ENCODE measurements at regions not wholly inside any gene's neighbourhood (a gene's known extent, or its start where the extent isn't known, plus 50 kb on each side); places are given as distances from the start of the nearest gene placed in this dataset.

- H3K36me3 ChIP-seq (ENCODE audit: low read depth): no peaks in the 10 kb centered on the region
- H3K27me3 ChIP-seq (replicated peaks; ENCODE audit: insufficient read depth): peaks cover 43% of the 10 kb centered on the region
- H3K9me2 ChIP-seq (ENCODE audit: insufficient read depth): no peaks in the 10 kb centered on the region
- no peaks in the 10 kb centered on the region for H3K9me3 ChIP-seq (ENCODE audit: low read depth)
- no peak overlapping the region for H3K9ac ChIP-seq
- no peak overlapping the region for H3K4me2 ChIP-seq (ENCODE audit: unreplicated experiment)
- H3F3A ChIP-seq (ENCODE audit: insufficient read depth): no peaks in the 10 kb centered on the region
- no peak overlapping the region for H3K27ac ChIP-seq
- no peaks in the 10 kb centered on the region for H3K79me2 ChIP-seq (ENCODE audit: insufficient read depth)
- in situ Hi-C loops (cut with MboI): no loop called here
- 29 to 31% methylated on average over 14 of the region's 14 CpGs for WGBS, 2 experiments (ENCODE audit: low coverage in 1 of 2, low lambda C conversion rate in 2 of 2, missing lambda C conversion rate in 2 of 2)
- H3K4me1 ChIP-seq (ENCODE audit: insufficient read depth): no peaks in the 10 kb centered on the region
- H2AFZ ChIP-seq: no peak overlapping the region
- H3K4me3 ChIP-seq: no peak overlapping the region
- DNase-seq: no peak
- H4K20me1 ChIP-seq (ENCODE audit: insufficient read depth): no peaks in the 10 kb centered on the region
- TF ChIP-seq EZH2 (IDR thresholded peaks at IDR 0.05; ENCODE audit: insufficient read depth, poor library complexity, severe bottlenecking): no peak
- TF ChIP-seq EZH2phosphoT487 (IDR thresholded peaks at IDR 0.05; ENCODE audit: insufficient read depth, low read depth): no peak
These were observed 83.5 kb upstream of the GPC1 start for GRCh38 chr2:240351826-240352426.

- no peaks in the 10 kb centered on the region for H3K4me1 ChIP-seq (ENCODE audit: insufficient read depth)
- no peaks in the 10 kb centered on the region for H3K9me2 ChIP-seq (ENCODE audit: insufficient read depth)
- in situ Hi-C loops (cut with MboI): no loop called here
- no peaks in the 10 kb centered on the region for H3K9me3 ChIP-seq (ENCODE audit: low read depth)
- peaks cover 36% of the 10 kb centered on the region for H3K27me3 ChIP-seq (replicated peaks; ENCODE audit: insufficient read depth)
- TF ChIP-seq EZH2phosphoT487 (IDR thresholded peaks at IDR 0.05; ENCODE audit: insufficient read depth, low read depth): no peak
- TF ChIP-seq EZH2 (IDR thresholded peaks at IDR 0.05; ENCODE audit: insufficient read depth, poor library complexity, severe bottlenecking): no peak
- no peak overlapping the region for H3K4me2 ChIP-seq (ENCODE audit: unreplicated experiment)
- no peak for DNase-seq
- no peaks in the 10 kb centered on the region for H3K36me3 ChIP-seq (ENCODE audit: low read depth)
- H3K27ac ChIP-seq: no peak overlapping the region
- H4K20me1 ChIP-seq (ENCODE audit: insufficient read depth): no peaks in the 10 kb centered on the region
- H3K4me3 ChIP-seq: no peak overlapping the region
- H2AFZ ChIP-seq: no peak overlapping the region
- WGBS, 2 experiments (ENCODE audit: low coverage in 1 of 2, low lambda C conversion rate in 2 of 2, missing lambda C conversion rate in 2 of 2): 81 to 87% methylated on average over 13 to 18 of the region's 18 CpGs
- H3K9ac ChIP-seq: no peak overlapping the region
- H3K79me2 ChIP-seq (ENCODE audit: insufficient read depth): no peaks in the 10 kb centered on the region
- no peaks in the 10 kb centered on the region for H3F3A ChIP-seq (ENCODE audit: insufficient read depth)
These were observed 82.2 kb upstream of the GPC1 start for GRCh38 chr2:240353086-240353798.

DNA sequence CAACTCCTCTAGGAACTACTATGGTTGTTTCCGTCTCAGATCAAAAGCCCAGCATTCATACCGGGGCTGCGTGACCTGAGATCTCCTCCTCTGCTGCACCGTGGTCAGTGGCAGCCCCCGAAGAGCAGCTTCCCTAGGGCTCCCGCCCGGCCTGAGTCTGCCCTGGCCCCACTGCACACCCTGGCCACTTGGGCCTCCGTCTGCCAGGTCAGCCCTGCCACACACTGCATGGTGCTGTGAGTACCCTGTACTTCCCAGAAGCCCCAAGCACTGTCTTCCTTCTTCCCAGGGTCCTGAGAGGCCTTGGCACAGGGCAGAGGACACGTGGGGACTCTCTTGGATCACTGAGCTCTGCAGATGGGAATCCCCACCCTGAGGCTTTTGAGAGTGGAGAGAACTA is 81.5 kb upstream of the GPC1 start:
- Histone ChIP-seq H3F3A (ENCODE audit: insufficient read depth) (no peaks in the 10 kb centered on the region), H2AFZ (no peak overlapping the region), H3K9ac (no peak overlapping the region), H3K27me3 (replicated peaks; ENCODE audit: insufficient read depth) (peaks cover 31% of the 10 kb centered on the region), H3K9me3 (ENCODE audit: low read depth) (no peaks in the 10 kb centered on the region), H4K20me1 (ENCODE audit: insufficient read depth) (no peaks in the 10 kb centered on the region), H3K4me2 (ENCODE audit: unreplicated experiment) (no peak overlapping the region), H3K4me3 (no peak overlapping the region), H3K4me1 (ENCODE audit: insufficient read depth) (no peaks in the 10 kb centered on the region), H3K36me3 (ENCODE audit: low read depth) (no peaks in the 10 kb centered on the region), H3K27ac (no peak overlapping the region), H3K9me2 (ENCODE audit: insufficient read depth) (no peaks in the 10 kb centered on the region), H3K79me2 (ENCODE audit: insufficient read depth) (no peaks in the 10 kb centered on the region)
- no peak for DNase-seq
- TF ChIP-seq EZH2 (IDR thresholded peaks at IDR 0.05; ENCODE audit: insufficient read depth, poor library complexity, severe bottlenecking) (no peak), EZH2phosphoT487 (IDR thresholded peaks at IDR 0.05; ENCODE audit: insufficient read depth, low read depth) (no peak)
- in situ Hi-C loops (cut with MboI): no loop called here
- 78 to 84% methylated on average over 9 of the region's 9 CpGs for WGBS, 2 experiments (ENCODE audit: low coverage in 1 of 2, low lambda C conversion rate in 2 of 2, missing lambda C conversion rate in 2 of 2)

- H3F3A ChIP-seq (ENCODE audit: insufficient read depth): no peaks in the 10 kb centered on the region
- WGBS, 2 experiments (ENCODE audit: low coverage in 1 of 2, low lambda C conversion rate in 2 of 2, missing lambda C conversion rate in 2 of 2): 73 to 76% methylated on average over 15 to 17 of the region's 17 CpGs
These were observed 80.2 kb upstream of the GPC1 start for GRCh38 chr2:240355001-240355891.

More at GRCh38 chr2:240355001-240355891, 80.2 kb upstream of the GPC1 start:
- Histone ChIP-seq H2AFZ (no peak overlapping the region), H3K27me3 (replicated peaks; ENCODE audit: insufficient read depth) (peaks cover 26% of the 10 kb centered on the region), H3K4me1 (ENCODE audit: insufficient read depth) (no peaks in the 10 kb centered on the region), H3K4me3 (no peak overlapping the region), H4K20me1 (ENCODE audit: insufficient read depth) (no peaks in the 10 kb centered on the region), H3K27ac (no peak overlapping the region), H3K9me2 (ENCODE audit: insufficient read depth) (no peaks in the 10 kb centered on the region), H3K36me3 (ENCODE audit: low read depth) (no peaks in the 10 kb centered on the region), H3K9ac (no peak overlapping the region), H3K9me3 (ENCODE audit: low read depth) (no peaks in the 10 kb centered on the region), H3K79me2 (ENCODE audit: insufficient read depth) (no peaks in the 10 kb centered on the region), H3K4me2 (ENCODE audit: unreplicated experiment) (no peak overlapping the region)
- TF ChIP-seq EZH2phosphoT487 (IDR thresholded peaks at IDR 0.05; ENCODE audit: insufficient read depth, low read depth) (no peak), EZH2 (IDR thresholded peaks at IDR 0.05; ENCODE audit: insufficient read depth, poor library complexity, severe bottlenecking) (no peak)
- peak; percentile 41 for DNase-seq
- in situ Hi-C loops (cut with MboI): no loop called here

Measured in GM23248 (cell line).